ENCODE measurements at regions not wholly inside any gene's neighbourhood (a gene's known extent, or its start where the extent isn't known, plus 50 kb on each side); places are given as distances from the start of the nearest gene placed in this dataset.

GRCh38 chr2:2655453-2656114 is 324.5 kb upstream of the MYT1L start:
- TF ChIP-seq EP300 (IDR thresholded peaks at IDR 0.05; ENCODE audit: borderline replicate concordance in 1 of 2, low read depth in 1 of 2, low read length in 1 of 2) (no peak), CTCF (IDR thresholded peaks at IDR 0.05) (no peak), FOXM1 (IDR thresholded peaks at IDR 0.05; ENCODE audit: low read depth) (no peak), SMC3 (IDR thresholded peaks at IDR 0.05; ENCODE audit: low read depth, low read length) (no peak), POLR2AphosphoS5 (IDR thresholded peaks at IDR 0.05; ENCODE audit: low read depth, low read length) (no peak), EZH2phosphoT487 (IDR thresholded peaks at IDR 0.05; ENCODE audit: borderline replicate concordance, low read depth) (no peak), PBX3 (IDR thresholded peaks at IDR 0.05) (no peak), JUND (IDR thresholded peaks at IDR 0.05) (no peak), USF2 (IDR thresholded peaks at IDR 0.05; ENCODE audit: borderline replicate concordance, low read depth, low read length) (no peak), ZBTB33 (IDR thresholded peaks at IDR 0.05; ENCODE audit: borderline replicate concordance, low read depth) (no peak), NRF1 (IDR thresholded peaks at IDR 0.05; ENCODE audit: low read depth, low read length) (no peak), CHD2 (IDR thresholded peaks at IDR 0.05; ENCODE audit: low read length, partially characterized antibody) (no peak), YY1 (IDR thresholded peaks at IDR 0.05; ENCODE audit: low read depth) (no peak)
